ENCODE measurements at regions not wholly inside any gene's neighbourhood (a gene's known extent, or its start where the extent isn't known, plus 50 kb on each side); places are given as distances from the start of the nearest gene placed in this dataset.
"Not testable (repeated sequence)": the region's sequence is repeated elsewhere in the genome, so short reads cannot be mapped to it uniquely, and the experiment has no call there.

GRCh38 chr13:52212886-52213285 is 53.5 kb upstream of the NEK3 start:
- TF ChIP-seq EZH2 (IDR thresholded peaks at IDR 0.05; ENCODE audit: insufficient read depth, low read length) = not testable (repeated sequence)
- TF ChIP-seq, protein P1, sequence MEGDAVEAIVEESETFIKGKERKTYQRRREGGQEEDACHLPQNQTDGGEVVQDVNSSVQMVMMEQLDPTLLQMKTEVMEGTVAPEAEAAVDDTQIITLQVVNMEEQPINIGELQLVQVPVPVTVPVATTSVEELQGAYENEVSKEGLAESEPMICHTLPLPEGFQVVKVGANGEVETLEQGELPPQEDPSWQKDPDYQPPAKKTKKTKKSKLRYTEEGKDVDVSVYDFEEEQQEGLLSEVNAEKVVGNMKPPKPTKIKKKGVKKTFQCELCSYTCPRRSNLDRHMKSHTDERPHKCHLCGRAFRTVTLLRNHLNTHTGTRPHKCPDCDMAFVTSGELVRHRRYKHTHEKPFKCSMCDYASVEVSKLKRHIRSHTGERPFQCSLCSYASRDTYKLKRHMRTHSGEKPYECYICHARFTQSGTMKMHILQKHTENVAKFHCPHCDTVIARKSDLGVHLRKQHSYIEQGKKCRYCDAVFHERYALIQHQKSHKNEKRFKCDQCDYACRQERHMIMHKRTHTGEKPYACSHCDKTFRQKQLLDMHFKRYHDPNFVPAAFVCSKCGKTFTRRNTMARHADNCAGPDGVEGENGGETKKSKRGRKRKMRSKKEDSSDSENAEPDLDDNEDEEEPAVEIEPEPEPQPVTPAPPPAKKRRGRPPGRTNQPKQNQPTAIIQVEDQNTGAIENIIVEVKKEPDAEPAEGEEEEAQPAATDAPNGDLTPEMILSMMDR (IDR thresholded peaks at IDR 0.05; ENCODE audit: insufficient read depth, low read depth, low read length) = not testable (repeated sequence)

Measured in astrocyte (in vitro differentiated cells and primary cell).